Fibroblast of the aortic adventitia (primary cell): ENCODE measurements at regions not wholly inside any gene's neighbourhood (a gene's known extent, or its start where the extent isn't known, plus 50 kb on each side); places are given as distances from the start of the nearest gene placed in this dataset.

Source experiments
- DNase-seq: peaks from one replicate; pipeline ENCODE4 v3.0.0-alpha.2; 2010; ENCODE audit warnings: low read depth
- H3K4me3 ChIP-seq: 2 replicates; pipeline ENCODE4 v1.5.1; 2011; ENCODE audit warnings: low read depth, mild to moderate bottlenecking, control low read depth, low read length, moderate library complexity
- CTCF ChIP-seq: IDR thresholded peaks from 2 replicates; pipeline ENCODE4 v1.5.1; 2011; ENCODE audit warnings: mild to moderate bottlenecking, low read length, control low read depth, inconsistent platforms; ENCODE audit not compliant: insufficient read depth

GRCh38 chr1:4367230-4367777 lies 287.1 kb upstream of the AJAP1 start:
- no peak for TF ChIP-seq CTCF
- no peak overlapping the region for H3K4me3 ChIP-seq
- no peak for DNase-seq

- DNase-seq, result no peak
- no peak for TF ChIP-seq CTCF
- no peak overlapping the region for H3K4me3 ChIP-seq
Measured at GRCh38 chr1:4369335-4369734, 285.1 kb upstream of the AJAP1 start.

GRCh38 chr1:4371849-4372248 lies 282.6 kb upstream of the AJAP1 start:
- H3K4me3 ChIP-seq, result no peak overlapping the region
- no peak for TF ChIP-seq CTCF
- no peak for DNase-seq

- H3K4me3 ChIP-seq, result no peak overlapping the region
- TF ChIP-seq CTCF, result no peak
- DNase-seq, result no peak
Measured at GRCh38 chr1:4375812-4376211, 278.6 kb upstream of the AJAP1 start.

- H3K4me3 ChIP-seq, result no peak overlapping the region
- TF ChIP-seq CTCF, result no peak
- DNase-seq, result no peak
Measured at GRCh38 chr1:4379451-4380175, 274.8 kb upstream of the AJAP1 start.

- no peak for TF ChIP-seq CTCF
- DNase-seq, result no peak
- H3K4me3 ChIP-seq, result no peak overlapping the region
Measured at GRCh38 chr1:4380564-4381168, 273.7 kb upstream of the AJAP1 start.

- TF ChIP-seq CTCF, result no peak
- no peak overlapping the region for H3K4me3 ChIP-seq
- DNase-seq, result no peak
Measured at GRCh38 chr1:4393191-4393590, 261.2 kb upstream of the AJAP1 start.
